ENCODE measurements at regions not wholly inside any gene's neighbourhood (a gene's known extent, or its start where the extent isn't known, plus 50 kb on each side); places are given as distances from the start of the nearest gene placed in this dataset.
A peak's percentile ranks its signal among the peaks of the same experiment; 100 is the strongest.
"Not testable (repeated sequence)": the region's sequence is repeated elsewhere in the genome, so short reads cannot be mapped to it uniquely, and the experiment has no call there.

DNA sequence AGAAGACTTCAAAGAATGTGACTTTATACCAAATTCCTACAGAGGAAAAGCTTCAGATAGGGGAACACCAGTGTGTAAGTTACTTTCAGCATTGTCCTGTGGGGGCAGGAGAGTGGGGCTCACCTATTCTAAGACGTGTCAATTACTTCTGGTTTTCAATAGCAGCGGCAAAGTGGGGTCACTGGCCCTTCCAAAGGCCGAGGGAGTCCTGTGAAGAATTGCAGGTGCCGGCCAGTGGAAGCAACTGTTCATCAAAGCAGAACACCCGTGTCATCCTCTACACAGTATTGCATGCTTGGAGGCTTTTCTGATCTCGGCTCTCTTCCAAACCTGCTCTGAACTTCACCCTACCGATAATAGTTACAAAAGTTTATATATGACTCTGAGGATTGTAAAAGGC, 1176.5 kb upstream of the TMEFF2 start:
- no peak for FAIRE-seq
- intact Hi-C loops (cut with DNase I), result no loop called here
- DNase-seq, result no peak

GRCh38 chr2:193368615-193369014, 1173.9 kb upstream of the TMEFF2 start:
- H3K9ac ChIP-seq (ENCODE audit: low read length in 3 of 3), result no peak overlapping the region
- no peaks in the 10 kb centered on the region for H3K36me3 ChIP-seq (ENCODE audit: control insufficient read depth in 2 of 3, insufficient read depth in 3 of 3, low read length in 3 of 3)
- DNase-seq (no peak), FAIRE-seq (peak; percentile 27)
- H3K27me3 ChIP-seq (ENCODE audit: control insufficient read depth, insufficient read depth, low read length), result no peaks in the 10 kb centered on the region
- H3K9me3 ChIP-seq (ENCODE audit: control insufficient read depth in 2 of 3, insufficient read depth in 1 of 3, low read length in 3 of 3), result no peaks in the 10 kb centered on the region
- H3K4me3 ChIP-seq (ENCODE audit: low read length in 3 of 3), result no peak overlapping the region
- no peaks in the 10 kb centered on the region for H3K4me1 ChIP-seq (ENCODE audit: control insufficient read depth in 2 of 3, insufficient read depth in 2 of 3, low read depth in 1 of 3, low read length in 3 of 3)
- TF ChIP-seq CTCF (IDR thresholded peaks at IDR 0.05; ENCODE audit: borderline replicate concordance, extremely low read depth, insufficient read depth), result no peak
- H3K27ac ChIP-seq (ENCODE audit: low read depth in 2 of 2, low read length in 2 of 2), result no peak overlapping the region
- intact Hi-C loops (cut with DNase I), result no loop called here

More for the DNA sequence above, 1176.5 kb upstream of the TMEFF2 start:
- no peaks in the 10 kb centered on the region for H3K36me3 ChIP-seq (ENCODE audit: control insufficient read depth in 2 of 3, insufficient read depth in 3 of 3, low read length in 3 of 3)
- no peak overlapping the region for H3K9ac ChIP-seq (ENCODE audit: low read length in 3 of 3)
- peak overlapping the region in 1 of 3 donors; percentile 15 for H3K4me3 ChIP-seq (ENCODE audit: low read length in 3 of 3)
- no peak for TF ChIP-seq CTCF (IDR thresholded peaks at IDR 0.05; ENCODE audit: borderline replicate concordance, extremely low read depth, insufficient read depth)
- H3K4me1 ChIP-seq (ENCODE audit: control insufficient read depth in 2 of 3, insufficient read depth in 2 of 3, low read depth in 1 of 3, low read length in 3 of 3), result no peaks in the 10 kb centered on the region
- no peak overlapping the region for H3K27ac ChIP-seq (ENCODE audit: low read depth in 2 of 2, low read length in 2 of 2)
- no peaks in the 10 kb centered on the region for H3K9me3 ChIP-seq (ENCODE audit: control insufficient read depth in 2 of 3, insufficient read depth in 1 of 3, low read length in 3 of 3)
- no peaks in the 10 kb centered on the region for H3K27me3 ChIP-seq (ENCODE audit: control insufficient read depth, insufficient read depth, low read length)

DNA sequence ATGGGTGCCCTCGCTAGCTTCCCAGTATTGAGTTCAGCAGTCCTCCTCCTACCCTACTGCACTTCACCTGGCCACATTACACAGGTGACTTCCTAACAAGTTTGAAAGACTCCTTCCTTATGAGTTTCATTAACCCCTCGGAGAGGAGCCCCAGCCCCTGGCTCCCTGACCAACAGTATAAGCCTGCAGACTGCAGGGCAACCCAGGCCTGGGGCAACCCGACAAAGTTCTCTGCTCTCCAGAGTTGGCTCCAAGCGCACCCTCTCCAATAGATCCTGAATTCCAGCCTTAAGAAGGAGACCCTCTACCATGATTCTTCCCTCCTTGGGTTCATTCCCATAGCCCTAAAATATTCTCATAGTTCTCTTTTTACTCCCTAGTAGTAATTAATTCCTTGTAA, 1162.8 kb upstream of the TMEFF2 start:
- DNase-seq, result no peak
- Histone ChIP-seq H3K36me3 (ENCODE audit: control insufficient read depth in 2 of 3, insufficient read depth in 3 of 3, low read length in 3 of 3) (no peaks in the 10 kb centered on the region), H3K9ac (ENCODE audit: low read length in 3 of 3) (no peak overlapping the region), H3K4me3 (ENCODE audit: low read length in 3 of 3) (no peak overlapping the region), H3K9me3 (ENCODE audit: control insufficient read depth in 2 of 3, insufficient read depth in 1 of 3, low read length in 3 of 3) (no peaks in the 10 kb centered on the region), H3K27me3 (ENCODE audit: control insufficient read depth, insufficient read depth, low read length) (no peaks in the 10 kb centered on the region), H3K4me1 (ENCODE audit: control insufficient read depth in 2 of 3, insufficient read depth in 2 of 3, low read depth in 1 of 3, low read length in 3 of 3) (no peaks in the 10 kb centered on the region), H3K27ac (ENCODE audit: low read depth in 2 of 2, low read length in 2 of 2) (no peak overlapping the region)
- no peak for FAIRE-seq
- intact Hi-C loops (cut with DNase I), result no loop called here
- TF ChIP-seq CTCF (IDR thresholded peaks at IDR 0.05; ENCODE audit: borderline replicate concordance, extremely low read depth, insufficient read depth), result no peak

GRCh38 chr2:193352665-193353242, 1158.0 kb upstream of the TMEFF2 start:
- H3K27me3 ChIP-seq (ENCODE audit: control insufficient read depth, insufficient read depth, low read length); H3K9ac ChIP-seq (ENCODE audit: low read length in 3 of 3); H3K4me1 ChIP-seq (ENCODE audit: control insufficient read depth in 2 of 3, insufficient read depth in 2 of 3, low read depth in 1 of 3, low read length in 3 of 3); H3K36me3 ChIP-seq (ENCODE audit: control insufficient read depth in 2 of 3, insufficient read depth in 3 of 3, low read length in 3 of 3); intact Hi-C loops (cut with DNase I); H3K4me3 ChIP-seq (ENCODE audit: low read length in 3 of 3); H3K9me3 ChIP-seq (ENCODE audit: control insufficient read depth in 2 of 3, insufficient read depth in 1 of 3, low read length in 3 of 3); H3K27ac ChIP-seq (ENCODE audit: low read depth in 2 of 2, low read length in 2 of 2); DNase-seq; FAIRE-seq: not testable (repeated sequence)
